Activated CD8-positive, alpha-beta memory T cell treated with anti-CD3 and anti-CD28 coated beads, Interleukin-2, amount 50 U/mL, for 24 hours (primary cell): ENCODE measurements at regions not wholly inside any gene's neighbourhood (a gene's known extent, or its start where the extent isn't known, plus 50 kb on each side); places are given as distances from the start of the nearest gene placed in this dataset.

ENCODE experiments used
- DNase-seq: peaks from one replicate; pipeline ENCODE4 v3.0.0-alpha.2; 2020; ENCODE audit errors: extremely low read depth

- DNase-seq, result no peak
These were observed 148.7 kb downstream of the ZIC5 start for GRCh38 chr13:99822820-99823219.

GRCh38 chr13:99821741-99822140 is 149.8 kb downstream of the ZIC5 start:
- DNase-seq, result no peak

- DNase-seq, result no peak
These were observed 151.6 kb downstream of the ZIC5 start for GRCh38 chr13:99819967-99820366.

- DNase-seq, result no peak
These were observed 155.2 kb downstream of the ZIC5 start for GRCh38 chr13:99816321-99816720.

DNA sequence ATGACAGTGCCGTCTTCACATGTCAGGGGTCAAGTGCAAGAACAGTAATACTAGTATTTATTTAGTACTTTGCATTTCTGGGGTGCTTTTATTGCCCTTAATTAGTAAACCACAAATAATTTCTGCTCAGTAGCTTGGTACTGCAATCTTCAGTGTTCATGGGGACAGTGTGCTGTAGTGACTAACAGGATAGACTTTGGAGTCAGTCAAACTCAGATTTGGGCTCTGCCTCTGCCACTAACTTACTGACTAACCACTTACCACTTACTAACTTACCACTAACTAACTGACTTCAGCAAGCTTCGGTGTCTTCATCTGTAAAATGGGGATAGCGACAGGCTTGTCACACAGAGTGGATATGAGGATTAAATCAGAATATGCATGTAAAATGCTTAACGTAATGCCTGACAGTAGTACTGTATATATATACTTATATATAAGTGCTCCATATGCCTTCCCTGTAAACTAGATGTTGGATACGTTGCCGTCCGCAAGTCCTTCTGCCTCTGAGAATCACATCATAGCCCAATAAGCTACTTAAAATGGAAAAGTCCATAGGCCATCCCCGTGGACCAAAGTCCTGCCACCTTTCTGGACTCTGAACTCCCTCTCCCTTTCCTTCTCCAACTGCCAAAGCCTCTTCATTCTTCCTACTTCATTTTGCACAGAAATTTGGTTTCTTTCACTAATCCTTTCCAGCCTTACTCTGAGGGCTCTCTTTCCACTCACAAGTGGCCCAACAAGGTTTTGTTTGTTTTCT is 158.1 kb downstream of the ZIC5 start:
- no peak for DNase-seq

DNA sequence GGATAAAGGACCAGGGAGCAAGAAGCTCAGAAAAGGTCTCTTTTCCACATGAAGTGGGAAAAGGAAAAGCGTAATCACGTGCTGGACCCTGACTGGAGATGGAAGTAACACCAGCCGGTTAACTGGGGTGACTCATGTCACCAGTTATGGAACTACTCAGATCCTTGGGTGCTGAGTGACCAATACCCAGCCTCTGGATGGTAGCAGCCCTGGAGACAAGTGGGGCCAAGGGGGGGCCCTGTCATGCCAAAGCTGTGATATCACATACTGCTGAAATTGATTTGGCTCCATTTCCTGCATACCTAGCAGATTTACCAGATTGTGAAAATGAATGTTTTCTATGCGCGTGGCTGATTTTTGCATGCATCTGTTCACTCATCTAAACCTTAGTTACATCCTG is 158.9 kb downstream of the ZIC5 start:
- DNase-seq, result no peak

DNA sequence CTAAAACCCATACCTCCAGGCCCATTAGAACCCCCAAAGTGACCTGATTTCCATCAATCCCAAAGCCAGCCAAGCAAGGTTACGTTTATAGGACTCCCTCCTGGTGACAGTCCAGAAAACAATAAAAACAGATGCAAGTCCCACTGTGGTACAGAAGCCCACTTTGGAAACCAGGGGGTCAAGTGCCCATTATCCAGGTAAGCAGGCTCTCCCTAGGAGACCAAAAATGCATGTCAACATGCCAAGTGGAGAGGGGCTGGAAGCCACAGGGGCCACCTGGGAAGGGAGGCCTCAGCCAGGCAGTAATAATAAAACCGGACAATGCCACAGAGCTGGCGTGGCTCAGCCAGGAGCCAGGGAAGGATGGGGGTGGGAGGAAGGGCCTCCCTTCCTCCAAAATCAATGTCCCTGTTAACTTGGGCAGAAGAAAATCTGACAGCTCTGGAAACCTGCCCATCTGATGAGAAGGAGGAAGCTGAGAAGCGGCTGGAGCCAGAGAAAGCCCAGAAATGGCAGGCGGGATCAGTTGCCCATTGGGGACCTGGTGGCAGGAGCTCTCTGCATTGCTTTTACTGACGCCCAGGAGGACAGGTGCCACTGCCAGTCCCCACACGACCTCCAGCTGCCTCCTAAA is 160.4 kb downstream of the ZIC5 start:
- no peak for DNase-seq

- no peak for DNase-seq
These were observed 161.6 kb downstream of the ZIC5 start for GRCh38 chr13:99809926-99810325.

- DNase-seq, result no peak
These were observed 162.1 kb downstream of the ZIC5 start for GRCh38 chr13:99809496-99809895.

- DNase-seq, result no peak
These were observed 162.8 kb downstream of the ZIC5 start for GRCh38 chr13:99808786-99809185.

DNA sequence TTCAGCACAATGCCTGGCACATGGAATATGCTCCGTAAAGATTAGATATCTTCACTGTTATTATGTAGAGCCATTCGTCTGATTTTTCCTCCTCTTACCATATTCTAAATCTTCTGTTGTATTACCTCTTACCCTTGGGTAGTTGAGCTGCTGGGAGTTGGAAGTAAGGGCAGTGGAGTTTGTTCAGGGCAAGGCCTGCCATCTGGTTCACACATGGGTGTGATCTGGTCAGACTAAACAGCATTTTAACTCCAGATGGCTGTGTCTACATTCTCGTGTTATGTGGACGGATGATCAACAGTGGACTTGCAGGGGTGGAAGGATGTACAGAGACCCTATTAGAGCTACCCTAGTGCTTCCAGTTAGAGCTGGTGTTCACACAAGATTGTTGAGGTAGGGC is 164.9 kb downstream of the ZIC5 start:
- DNase-seq, result no peak

GRCh38 chr13:99805361-99805760 is 166.2 kb downstream of the ZIC5 start:
- DNase-seq, result no peak

DNA sequence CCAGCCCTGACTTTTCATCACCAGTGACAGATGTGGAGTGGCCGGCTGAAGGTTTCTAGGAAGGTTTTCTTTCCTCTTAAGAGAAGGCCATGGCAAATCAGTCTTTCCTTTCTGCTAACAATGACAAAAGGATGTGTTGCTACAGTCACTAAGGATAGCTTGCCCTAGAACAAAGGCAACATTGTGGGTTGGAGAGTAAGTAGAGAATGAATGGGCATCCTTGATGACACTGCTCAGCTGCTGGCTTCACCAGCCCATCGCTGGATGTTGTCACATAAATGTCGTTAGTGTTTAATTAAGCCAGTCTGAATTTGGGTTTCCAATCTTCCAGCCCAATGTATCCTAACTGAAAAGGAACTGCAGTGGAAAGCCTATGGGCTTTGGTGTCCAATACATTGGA is 168.4 kb downstream of the ZIC5 start:
- no peak for DNase-seq

DNA sequence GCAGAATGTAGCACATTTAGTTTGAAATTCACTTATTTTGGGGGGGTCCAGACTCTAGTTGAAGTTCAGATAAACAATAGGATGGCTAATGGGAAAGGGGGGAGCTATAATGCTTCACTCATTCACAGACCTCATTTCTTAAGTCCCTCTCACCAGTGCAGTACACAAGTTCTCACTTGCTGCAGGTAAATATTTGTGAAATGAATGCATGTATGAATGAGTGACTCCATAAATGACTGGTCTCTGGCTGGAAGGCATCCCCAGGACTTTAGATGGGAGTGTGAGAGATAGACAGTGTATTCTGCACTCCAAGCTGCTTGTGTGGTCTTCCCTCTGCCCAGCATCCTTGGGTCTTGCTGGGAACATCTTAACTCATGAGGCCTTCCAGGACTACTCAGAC is 169.2 kb downstream of the ZIC5 start:
- no peak for DNase-seq

- no peak for DNase-seq
These were observed 170.6 kb downstream of the ZIC5 start for GRCh38 chr13:99800951-99801350.

GRCh38 chr13:99800011-99800410 is 171.6 kb downstream of the ZIC5 start:
- DNase-seq, result no peak

- DNase-seq, result no peak
These were observed 172.8 kb downstream of the ZIC5 start for GRCh38 chr13:99798756-99799155.

- DNase-seq, result no peak
These were observed 173.9 kb downstream of the ZIC5 start for GRCh38 chr13:99797691-99798090.

- no peak for DNase-seq
These were observed 175.3 kb downstream of the ZIC5 start for GRCh38 chr13:99796175-99796819.

DNA sequence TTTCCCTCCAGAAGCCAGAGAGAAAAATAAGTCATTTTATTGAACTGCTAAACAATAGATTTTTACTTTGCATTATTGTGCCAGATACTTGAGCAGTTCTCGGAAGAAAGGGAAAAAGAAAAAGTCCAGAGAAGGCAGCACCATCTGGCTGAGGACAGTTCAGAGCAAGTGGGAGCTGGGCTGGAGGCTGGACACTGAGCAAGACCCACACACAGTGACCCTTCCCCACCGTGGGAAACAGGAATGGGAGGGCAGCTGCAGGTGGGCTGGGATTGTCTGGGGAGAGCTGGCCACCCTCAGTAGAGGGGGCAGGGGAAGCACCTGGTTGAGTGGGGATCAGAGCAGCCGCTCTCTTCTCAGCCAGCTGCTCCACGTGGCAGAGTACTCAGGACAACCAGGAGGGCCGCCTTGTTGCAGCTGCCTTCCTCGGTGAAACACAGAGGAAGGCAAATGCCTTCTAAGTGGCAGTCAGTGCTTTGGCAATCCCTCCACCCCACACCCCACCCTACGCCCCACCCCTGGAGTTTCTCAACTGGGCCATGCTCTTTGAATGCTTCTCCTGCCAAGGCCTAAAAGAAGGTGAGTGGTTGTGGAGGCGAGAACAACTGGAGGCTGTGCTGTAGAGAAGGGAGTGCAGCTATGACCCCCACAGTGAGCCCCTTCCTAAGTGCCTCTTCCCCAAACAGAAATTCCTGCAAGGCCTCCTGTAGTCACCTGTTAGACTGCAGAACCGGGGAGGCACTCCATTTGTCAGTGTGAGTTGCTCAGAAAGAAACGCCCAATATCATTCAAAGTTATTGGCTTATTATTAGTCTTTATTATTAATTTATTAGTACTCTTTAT is 179.3 kb downstream of the ZIC5 start:
- no peak for DNase-seq

DNA sequence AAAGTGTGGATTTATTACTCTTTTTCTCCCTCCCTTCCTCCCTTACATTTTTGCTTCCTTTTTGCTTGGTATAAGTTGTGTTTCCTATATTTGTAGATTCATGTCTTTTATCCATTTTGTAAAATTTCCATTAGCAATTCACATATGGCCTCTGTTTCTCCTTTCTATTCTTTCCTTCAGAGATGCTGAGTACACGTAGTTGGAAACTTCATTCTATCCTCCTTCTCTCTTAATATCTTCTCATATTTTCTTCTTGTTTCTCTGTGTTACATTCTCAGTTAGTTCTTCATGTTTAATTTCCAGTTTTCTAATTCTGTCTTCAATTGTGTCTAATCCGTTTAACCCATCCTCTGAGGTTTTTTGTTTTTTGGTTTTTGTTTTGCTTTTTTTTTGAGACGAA is 188.9 kb downstream of the ZIC5 start:
- DNase-seq, result no peak

DNA sequence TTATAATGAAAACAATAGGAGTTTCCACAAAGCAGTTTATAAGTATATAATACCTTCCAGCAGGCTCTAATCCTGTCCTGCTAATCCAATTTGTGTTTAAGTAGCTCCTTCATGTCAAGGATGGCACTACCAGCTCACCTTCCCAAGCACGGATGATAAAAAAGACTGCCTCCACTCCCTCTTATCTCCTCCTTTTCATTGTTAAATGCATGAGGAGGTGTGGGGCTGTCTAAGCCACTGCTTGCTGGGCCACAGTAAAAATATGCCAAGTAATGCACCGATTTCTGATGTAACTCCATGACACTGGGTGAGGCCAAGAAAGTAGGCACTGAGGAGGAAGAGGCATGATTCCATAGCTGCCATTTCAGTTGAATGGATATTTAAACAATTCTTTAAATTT is 193.1 kb downstream of the ZIC5 start:
- DNase-seq, result no peak
